ENCODE measurements at regions not wholly inside any gene's neighbourhood (a gene's known extent, or its start where the extent isn't known, plus 50 kb on each side); places are given as distances from the start of the nearest gene placed in this dataset.

- TF ChIP-seq CTCF (IDR thresholded peaks at IDR 0.05; ENCODE audit: insufficient read depth, low read length, poor library complexity, severe bottlenecking) (no peak), EZH2phosphoT487 (conservative IDR thresholded peaks at IDR 0.05; ENCODE audit: low read length) (no peak)
These were observed 722.1 kb downstream of the LIG4 start for GRCh38 chr13:107493266-107493665.

All from SU-DHL-6 (cell line).